Activated CD8-positive, alpha-beta T cell treated with anti-CD3 and anti-CD28 coated beads for 36 hours (primary cell): ENCODE measurements at regions not wholly inside any gene's neighbourhood (a gene's known extent, or its start where the extent isn't known, plus 50 kb on each side); places are given as distances from the start of the nearest gene placed in this dataset.

Source experiments
- ATAC-seq: fragments of 200-7000 bp; cut with Tn5 transposase; one replicate; pipeline ENCODE4 v1.10.0; 2021; ENCODE audit warnings: mild to moderate bottlenecking, moderate library complexity
- CTCF ChIA-PET: fragments of 350-600 bp; sonication (Branson Sonifier 250); formaldehyde crosslinking; loops from one replicate; lab custom pipeline; 2021; ENCODE audit warnings: antibody characterized with exemption; lab: Charles Lee
- POLR2A ChIA-PET: fragments of 350-600 bp; sonication (Branson Sonifier 250); formaldehyde crosslinking; loops from one replicate; lab custom pipeline; 2021; ENCODE audit warnings: antibody characterized with exemption; lab: Charles Lee
- DNase-seq: peaks from one replicate; pipeline ENCODE4 v3.0.0-alpha.2; 2020
- H3K27ac Mint-ChIP-seq: one replicate; pipeline ENCODE4 v1.8.0; 2021; ENCODE audit warnings: mild to moderate bottlenecking, mixed read lengths
- H3K27me3 Mint-ChIP-seq: one replicate; pipeline ENCODE4 v1.8.0; 2021; ENCODE audit warnings: mixed read lengths
- H3K36me3 Mint-ChIP-seq: one replicate; pipeline ENCODE4 v1.8.0; 2021; ENCODE audit warnings: low read depth, mixed read lengths
- H3K4me1 Mint-ChIP-seq: one replicate; pipeline ENCODE4 v1.8.0; 2021; ENCODE audit warnings: low read depth, mixed read lengths
- H3K4me3 Mint-ChIP-seq: one replicate; pipeline ENCODE4 v1.8.0; 2021; ENCODE audit warnings: mild to moderate bottlenecking, moderate library complexity, mixed read lengths
- H3K9me3 Mint-ChIP-seq: one replicate; pipeline ENCODE4 v1.8.0; 2021; ENCODE audit warnings: mixed read lengths
- intact Hi-C: fragments of 100-400 bp; cut with micrococcal nuclease; formaldehyde crosslinking; loops from one replicate; pipeline ENCODE4 v1.10.0; 2022
- TF ChIP-seq, protein P1 (sequence below): fragments of 200-600 bp; IDR thresholded peaks from one replicate; pipeline ENCODE4 v1.8.0; 2022; ENCODE audit warnings: antibody characterized with exemption, mild to moderate bottlenecking

DNA sequence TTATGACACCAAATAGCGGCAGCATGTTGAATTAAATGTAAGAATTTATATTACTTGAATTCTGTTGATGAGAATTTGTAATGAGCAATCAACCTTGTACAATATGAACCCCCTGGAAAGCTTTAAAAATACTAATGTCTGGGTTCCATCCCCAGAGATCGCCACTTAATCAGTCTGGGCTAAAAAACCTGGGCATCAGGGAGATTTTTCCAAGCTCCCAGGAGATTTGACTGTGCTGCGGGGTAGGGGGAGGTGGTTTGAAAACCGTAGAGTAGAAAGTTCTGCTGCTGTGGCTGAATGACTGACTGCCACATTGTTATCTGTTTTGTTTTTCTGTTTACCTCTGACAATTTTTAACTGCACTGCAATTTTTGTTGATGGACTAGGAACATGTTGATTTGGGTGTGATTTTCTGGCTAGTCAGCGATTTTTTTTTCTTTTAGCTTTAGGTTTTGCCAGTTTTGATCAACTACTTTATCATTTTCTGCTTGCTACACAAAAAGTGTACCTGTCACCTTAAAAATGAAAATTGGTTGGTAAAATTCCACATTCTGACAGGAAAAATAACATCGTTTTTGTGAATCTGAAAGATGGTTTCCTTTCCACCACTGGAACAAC is 79.3 kb downstream of the PCTP start:
- Mint-ChIP-seq H3K4me1 (no peaks in the 10 kb centered on the region), H3K36me3 (no peaks in the 10 kb centered on the region), H3K27ac (no peak overlapping the region), H3K27me3 (peaks cover 7% of the 10 kb centered on the region), H3K4me3 (no peak overlapping the region), H3K9me3 (no peaks in the 10 kb centered on the region)
- ATAC-seq (no peak), DNase-seq (no peak)
- CTCF ChIA-PET: no interaction called here
- intact Hi-C loops: no loop called here
- POLR2A ChIA-PET: no interaction called here
- TF ChIP-seq, protein P1, sequence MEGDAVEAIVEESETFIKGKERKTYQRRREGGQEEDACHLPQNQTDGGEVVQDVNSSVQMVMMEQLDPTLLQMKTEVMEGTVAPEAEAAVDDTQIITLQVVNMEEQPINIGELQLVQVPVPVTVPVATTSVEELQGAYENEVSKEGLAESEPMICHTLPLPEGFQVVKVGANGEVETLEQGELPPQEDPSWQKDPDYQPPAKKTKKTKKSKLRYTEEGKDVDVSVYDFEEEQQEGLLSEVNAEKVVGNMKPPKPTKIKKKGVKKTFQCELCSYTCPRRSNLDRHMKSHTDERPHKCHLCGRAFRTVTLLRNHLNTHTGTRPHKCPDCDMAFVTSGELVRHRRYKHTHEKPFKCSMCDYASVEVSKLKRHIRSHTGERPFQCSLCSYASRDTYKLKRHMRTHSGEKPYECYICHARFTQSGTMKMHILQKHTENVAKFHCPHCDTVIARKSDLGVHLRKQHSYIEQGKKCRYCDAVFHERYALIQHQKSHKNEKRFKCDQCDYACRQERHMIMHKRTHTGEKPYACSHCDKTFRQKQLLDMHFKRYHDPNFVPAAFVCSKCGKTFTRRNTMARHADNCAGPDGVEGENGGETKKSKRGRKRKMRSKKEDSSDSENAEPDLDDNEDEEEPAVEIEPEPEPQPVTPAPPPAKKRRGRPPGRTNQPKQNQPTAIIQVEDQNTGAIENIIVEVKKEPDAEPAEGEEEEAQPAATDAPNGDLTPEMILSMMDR: no peak

DNA sequence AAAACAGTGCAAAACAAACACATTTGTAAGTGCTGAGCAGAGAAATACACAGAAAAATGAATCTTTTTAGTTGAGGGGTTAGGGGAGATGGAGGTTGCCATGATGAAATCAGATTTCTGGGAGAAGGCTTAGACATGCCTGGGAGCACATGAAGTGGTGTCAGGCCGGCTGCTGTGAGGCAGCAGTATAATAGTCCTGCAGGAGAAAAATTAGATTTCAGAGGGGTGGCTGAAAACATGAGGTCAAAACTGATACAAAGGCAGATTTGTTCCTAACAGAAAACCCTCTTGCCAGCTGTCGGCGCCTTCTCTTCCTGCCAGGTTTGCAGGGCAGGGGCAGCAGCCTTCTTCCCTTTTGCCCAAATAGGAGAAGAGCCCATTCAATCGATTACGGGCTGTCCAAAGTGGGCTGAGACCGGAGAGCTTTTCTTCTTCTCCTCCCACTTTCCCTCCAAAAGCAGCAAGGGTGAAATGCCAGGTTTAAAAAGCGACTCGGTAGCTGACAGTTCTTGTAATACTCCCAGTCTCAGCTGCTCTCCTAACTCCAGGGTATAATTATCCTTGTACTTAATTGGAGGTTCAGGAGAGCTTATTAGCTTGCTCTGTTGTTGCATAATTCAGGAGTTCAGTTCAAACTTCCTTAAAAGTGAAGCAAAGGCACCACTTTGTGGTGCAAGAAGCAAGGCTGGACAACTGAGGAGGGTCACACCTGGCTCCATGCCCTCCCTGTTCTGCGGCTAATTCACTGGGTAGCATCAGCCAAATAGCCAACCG is 80.0 kb downstream of the PCTP start:
- TF ChIP-seq, protein P1: no peak
- H3K27me3 Mint-ChIP-seq: peaks cover 7% of the 10 kb centered on the region
- intact Hi-C loops: no loop called here
- H3K27ac Mint-ChIP-seq: no peak overlapping the region
- ATAC-seq: no peak
- H3K4me3 Mint-ChIP-seq: no peak overlapping the region
- DNase-seq: no peak
- H3K36me3 Mint-ChIP-seq: no peaks in the 10 kb centered on the region
- ChIA-PET CTCF (no interaction called here), POLR2A (no interaction called here)
- H3K4me1 Mint-ChIP-seq: no peaks in the 10 kb centered on the region
- H3K9me3 Mint-ChIP-seq: no peaks in the 10 kb centered on the region

DNA sequence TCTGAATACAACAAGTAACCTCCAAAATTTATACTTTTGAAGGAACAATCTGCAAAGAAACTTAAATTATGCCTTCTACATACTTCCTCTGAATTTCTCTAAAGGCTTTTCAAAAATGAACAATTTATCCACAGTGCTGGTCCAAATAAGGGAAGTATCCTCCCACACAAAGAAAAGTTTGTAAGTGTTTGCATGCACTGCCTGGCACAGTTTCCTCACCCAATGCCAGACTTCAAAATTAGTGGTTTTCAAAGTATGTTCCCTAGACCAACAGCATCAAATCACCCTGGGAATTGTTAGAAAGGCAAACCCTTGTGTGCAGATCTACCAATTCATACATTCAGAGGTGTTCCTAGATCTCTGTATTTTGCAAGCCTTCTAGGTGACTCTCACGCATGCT is 82.5 kb downstream of the PCTP start:
- TF ChIP-seq, protein P1: no peak
- H3K9me3 Mint-ChIP-seq: no peaks in the 10 kb centered on the region
- peaks cover 12% of the 10 kb centered on the region for H3K27me3 Mint-ChIP-seq
- H3K27ac Mint-ChIP-seq: no peak overlapping the region
- ChIA-PET POLR2A (no interaction called here), CTCF (no interaction called here)
- H3K4me1 Mint-ChIP-seq: no peaks in the 10 kb centered on the region
- intact Hi-C loops: no loop called here
- H3K36me3 Mint-ChIP-seq: no peaks in the 10 kb centered on the region
- no peak for DNase-seq
- no peak for ATAC-seq
- no peak overlapping the region for H3K4me3 Mint-ChIP-seq

DNA sequence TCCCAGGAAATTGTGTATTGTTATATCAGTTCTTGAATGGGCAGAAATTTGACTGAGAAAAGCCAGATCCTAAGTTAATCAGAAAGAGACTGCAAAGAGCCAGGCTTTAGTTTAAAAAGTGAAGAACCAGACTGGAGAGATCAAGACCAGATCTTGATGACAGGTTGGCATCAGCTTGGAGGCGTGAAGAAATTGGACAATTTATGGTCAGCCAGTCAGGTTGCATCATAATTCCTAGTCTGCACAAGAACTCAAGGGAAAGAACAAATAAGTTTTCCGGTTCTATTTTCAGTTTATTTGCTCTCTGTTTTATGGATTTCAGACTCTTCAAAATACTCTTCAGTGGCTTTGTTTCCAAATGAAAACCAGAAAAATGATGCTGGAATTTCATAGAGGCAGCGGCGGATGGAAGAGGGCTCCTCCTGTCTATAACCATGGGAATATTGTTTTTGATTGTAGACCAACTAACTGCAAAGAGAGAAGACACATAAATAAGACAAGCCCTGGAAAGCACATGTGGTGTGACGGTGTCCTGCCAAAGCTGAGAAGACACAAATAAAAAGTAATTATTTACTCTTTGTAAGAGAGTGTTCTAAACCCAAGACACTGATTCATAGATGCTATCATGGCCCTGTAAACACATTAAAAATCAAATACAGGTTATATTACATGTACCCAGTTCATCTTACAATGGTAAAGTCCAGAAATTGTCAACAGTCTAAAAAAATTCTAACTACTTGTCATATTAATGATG is 91.7 kb downstream of the PCTP start:
- H3K4me3 Mint-ChIP-seq: no peak overlapping the region
- DNase-seq (no peak), ATAC-seq (no peak)
- no peaks in the 10 kb centered on the region for H3K36me3 Mint-ChIP-seq
- no peak overlapping the region for H3K27ac Mint-ChIP-seq
- H3K4me1 Mint-ChIP-seq: no peaks in the 10 kb centered on the region
- H3K9me3 Mint-ChIP-seq: no peaks in the 10 kb centered on the region
- TF ChIP-seq, protein P1: no peak
- intact Hi-C loops: loop anchor here (10.0 kb wide), 1 partner anchor 472 kb away; no protein-coding TSS in a partner anchor
- POLR2A ChIA-PET: no interaction called here
- CTCF ChIA-PET: no interaction called here
- peaks cover 13% of the 10 kb centered on the region for H3K27me3 Mint-ChIP-seq

DNA sequence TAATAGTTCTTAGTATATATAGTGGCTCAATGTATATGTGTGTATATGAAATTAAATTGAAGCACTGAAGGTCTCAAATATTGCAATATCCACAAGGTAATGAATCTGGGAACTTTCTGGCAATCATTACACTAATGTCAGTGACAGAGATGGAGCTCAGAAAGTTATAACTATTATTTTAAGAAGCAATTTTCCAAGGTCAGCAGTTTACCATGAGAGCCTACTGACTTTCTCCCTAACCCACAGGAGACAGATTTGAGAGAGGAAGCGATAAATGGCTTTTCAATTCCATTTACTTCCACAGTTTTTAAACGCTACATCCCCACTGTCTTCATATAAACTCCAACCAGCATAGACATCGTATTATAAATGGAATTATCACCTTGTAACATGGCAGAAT is 92.9 kb downstream of the PCTP start:
- Mint-ChIP-seq H3K36me3 (no peaks in the 10 kb centered on the region), H3K4me3 (no peak overlapping the region), H3K27me3 (peaks cover 10% of the 10 kb centered on the region), H3K9me3 (no peaks in the 10 kb centered on the region), H3K4me1 (no peaks in the 10 kb centered on the region), H3K27ac (no peak overlapping the region)
- TF ChIP-seq, protein P1: no peak
- ChIA-PET POLR2A (no interaction called here), CTCF (no interaction called here)
- intact Hi-C loops: loop anchor here (10.0 kb wide), 1 partner anchor 471 kb away; no protein-coding TSS in a partner anchor
- ATAC-seq (no peak), DNase-seq (no peak)
